GM19452 (cell line): ENCODE measurements at regions not wholly inside any gene's neighbourhood (a gene's known extent, or its start where the extent isn't known, plus 50 kb on each side); places are given as distances from the start of the nearest gene placed in this dataset.
"Not testable (repeated sequence)": the region's sequence is repeated elsewhere in the genome, so short reads cannot be mapped to it uniquely, and the experiment has no call there.

Source experiments
- ATAC-seq: cut with Tn5 transposase; IDR thresholded peaks from one replicate; pipeline ENCODE4 v1.9.1; 2021; ENCODE audit not compliant: unreplicated experiment

DNA sequence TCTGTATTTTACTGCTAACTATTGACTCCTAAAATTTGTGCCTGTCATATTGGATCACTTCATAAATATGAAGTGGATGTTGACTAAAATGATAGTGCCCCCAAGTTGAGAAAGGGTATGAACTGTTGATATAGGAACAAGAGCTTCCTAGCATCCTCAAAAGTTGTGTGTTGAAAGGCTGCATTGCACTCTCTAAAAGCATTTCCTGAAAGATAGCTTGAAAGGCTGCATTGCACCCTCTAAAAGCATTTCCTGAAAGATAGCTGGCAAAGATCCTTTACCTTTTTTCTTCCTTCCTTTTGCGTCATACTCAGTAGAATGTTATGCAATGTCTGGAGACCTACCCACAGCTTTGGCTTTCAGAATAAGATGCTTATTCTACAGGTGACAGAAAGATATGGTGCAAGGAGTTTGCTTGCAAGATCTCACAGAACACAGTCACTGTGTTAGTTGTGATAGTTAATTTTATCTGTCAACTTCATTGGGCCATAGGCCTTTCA, 274.6 kb upstream of the GALNTL6 start:
- ATAC-seq, result no peak

DNA sequence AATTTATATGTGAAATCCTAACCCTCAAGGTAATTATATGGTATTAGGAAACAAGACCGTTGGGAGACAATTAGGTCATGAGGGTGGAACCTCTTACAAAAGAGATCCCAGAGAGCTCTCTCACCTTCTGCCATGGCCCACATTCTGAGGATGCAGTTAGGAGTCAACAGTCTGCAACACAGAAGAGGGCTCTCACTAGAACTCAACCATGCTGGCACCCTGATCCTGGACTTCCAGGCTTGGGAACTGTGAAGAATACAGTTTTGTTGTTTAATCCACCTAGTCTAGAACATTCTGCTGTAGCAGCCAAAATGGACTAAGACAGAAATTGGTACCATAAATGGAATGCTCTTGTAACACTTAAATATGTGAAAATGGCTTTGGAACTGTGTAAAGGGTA, 278.8 kb upstream of the GALNTL6 start:
- ATAC-seq, result no peak

GRCh38 chr4:171532968-171533367, 280.2 kb upstream of the GALNTL6 start:
- no peak for ATAC-seq

DNA sequence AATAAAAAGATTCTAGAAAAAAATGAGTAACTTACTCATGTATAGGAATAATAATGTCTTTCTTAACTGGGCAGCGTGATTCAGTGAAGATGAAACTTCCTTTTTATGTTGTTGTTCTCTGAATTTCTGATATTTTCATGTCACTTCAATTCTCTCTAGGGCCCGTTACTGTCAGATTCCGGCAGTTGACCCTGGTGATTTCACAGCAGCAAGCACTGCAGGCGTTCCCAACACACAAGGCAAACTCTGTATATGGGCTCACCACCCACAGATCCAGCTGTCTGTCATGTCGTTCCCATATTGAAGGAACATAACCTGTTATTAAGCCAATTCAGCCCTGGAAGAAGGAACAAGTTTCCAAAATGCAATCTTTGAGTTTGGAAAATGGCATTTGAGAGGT, 288.3 kb upstream of the GALNTL6 start:
- ATAC-seq, result no peak

DNA sequence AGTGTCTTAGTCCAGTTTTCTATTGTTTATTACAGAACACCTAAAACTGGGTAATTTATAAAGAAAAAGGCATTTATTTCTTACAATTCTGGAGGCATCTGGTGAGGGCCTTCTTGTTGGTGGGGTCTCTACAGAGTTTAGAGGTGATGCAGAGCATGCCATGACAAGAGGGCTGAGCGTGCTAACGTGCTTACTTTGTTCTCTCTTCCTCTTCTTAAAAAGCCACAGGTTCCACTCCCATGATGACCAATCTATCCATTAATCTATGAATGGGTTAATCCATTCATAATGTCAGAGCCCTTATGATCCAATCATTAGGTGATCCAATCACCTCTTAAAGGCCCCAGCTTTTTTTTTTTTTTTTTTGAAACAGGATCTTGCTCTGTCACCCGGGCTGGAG, 291.5 kb upstream of the GALNTL6 start:
- ATAC-seq, result no peak

DNA sequence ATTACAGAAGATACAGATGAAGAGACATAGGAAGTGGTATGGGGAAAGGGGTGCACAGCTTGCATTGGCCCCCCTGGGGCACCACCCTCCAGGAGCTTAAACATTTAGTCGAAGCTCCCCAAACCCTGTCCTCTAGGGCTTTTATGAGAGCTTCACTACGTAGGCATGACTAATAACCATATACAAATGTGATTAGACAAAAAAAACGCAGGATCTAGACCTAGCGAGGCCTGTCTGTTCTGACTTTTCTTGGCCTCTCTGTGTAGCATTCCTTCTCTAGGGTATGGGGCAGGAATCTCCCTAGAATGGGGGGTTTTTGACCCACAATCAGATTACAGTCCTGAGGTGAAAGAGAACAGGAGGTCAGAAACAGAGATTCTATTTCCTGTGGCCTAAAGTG, 293.7 kb upstream of the GALNTL6 start:
- no peak for ATAC-seq

DNA sequence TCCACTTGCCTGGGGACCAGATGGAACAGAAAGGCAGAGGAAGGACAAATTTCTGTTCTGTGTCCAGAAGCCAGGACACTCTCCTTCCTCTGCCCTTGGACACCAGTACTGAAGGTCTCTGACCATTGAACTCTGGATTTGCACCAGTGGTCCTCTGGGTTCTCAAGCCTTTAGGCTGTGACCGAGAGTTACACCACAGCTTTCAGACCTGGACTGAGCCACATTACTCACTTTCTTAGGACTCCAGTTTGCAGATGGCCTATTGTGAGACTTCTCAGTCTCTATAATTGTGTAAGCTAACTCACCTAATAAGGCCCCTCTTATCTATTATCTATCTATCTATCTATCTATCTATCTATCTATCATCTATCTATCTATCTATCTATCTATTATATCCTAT, 295.3 kb upstream of the GALNTL6 start:
- no peak for ATAC-seq

- no peak for ATAC-seq
These were observed 296.5 kb upstream of the GALNTL6 start for GRCh38 chr4:171516694-171517093.

DNA sequence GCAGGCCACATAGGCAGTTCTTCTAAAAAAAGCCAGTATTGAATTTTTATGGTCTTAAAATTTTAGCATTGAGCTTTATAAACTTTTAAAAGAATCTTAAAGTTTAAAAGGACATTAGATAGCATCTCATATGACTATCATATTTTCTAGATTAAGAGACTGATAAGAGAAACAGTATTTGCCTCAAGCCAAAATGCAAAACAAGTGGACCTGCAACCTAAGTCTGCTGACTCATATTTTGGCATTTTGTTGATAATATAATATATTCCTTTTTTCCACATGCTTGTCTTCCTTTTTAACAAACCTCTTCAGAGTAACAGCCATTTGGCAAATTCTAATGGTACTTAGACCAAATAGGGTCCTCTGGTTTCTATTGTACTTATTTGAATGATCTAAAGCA, 328.5 kb upstream of the GALNTL6 start:
- ATAC-seq, result no peak

DNA sequence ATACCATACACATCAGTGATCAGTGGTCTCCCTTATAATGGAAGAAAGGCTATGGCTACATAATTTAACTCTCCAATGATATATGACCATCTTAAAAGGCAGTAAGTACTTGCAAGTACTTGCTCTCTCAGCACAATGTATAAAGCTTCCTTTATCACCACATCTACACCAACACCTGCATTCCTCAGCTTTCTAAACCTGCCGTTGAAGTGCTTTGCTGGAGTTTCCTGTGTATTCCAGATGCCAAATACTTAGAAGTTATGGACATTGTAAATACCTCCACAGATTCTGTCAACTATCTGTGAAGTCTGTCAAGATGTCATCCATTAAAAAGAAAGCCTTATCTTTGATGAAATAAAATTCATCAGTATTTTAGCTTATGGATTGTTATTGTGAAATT, 335.0 kb upstream of the GALNTL6 start:
- ATAC-seq, result no peak

GRCh38 chr4:171475111-171475510, 338.1 kb upstream of the GALNTL6 start:
- not testable (repeated sequence) for ATAC-seq

DNA sequence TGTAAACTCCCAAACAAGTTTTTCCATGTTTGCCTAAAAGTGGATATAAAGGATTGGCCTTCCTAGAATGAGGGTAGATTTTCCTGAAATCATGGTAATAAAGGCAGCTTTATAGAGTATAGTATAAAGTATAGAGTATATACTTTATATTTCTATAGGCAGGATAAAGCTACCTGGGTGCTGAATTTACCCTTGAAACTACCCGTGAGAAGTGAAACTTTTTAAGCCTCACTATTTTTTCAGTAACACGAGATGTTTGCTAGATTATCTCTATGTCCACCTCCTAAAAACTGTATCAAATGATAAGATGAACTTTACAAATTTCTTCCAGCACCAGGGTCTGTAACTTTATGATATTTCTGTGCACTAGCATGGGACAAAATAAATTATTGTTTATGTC, 340.0 kb upstream of the GALNTL6 start:
- ATAC-seq, result no peak

DNA sequence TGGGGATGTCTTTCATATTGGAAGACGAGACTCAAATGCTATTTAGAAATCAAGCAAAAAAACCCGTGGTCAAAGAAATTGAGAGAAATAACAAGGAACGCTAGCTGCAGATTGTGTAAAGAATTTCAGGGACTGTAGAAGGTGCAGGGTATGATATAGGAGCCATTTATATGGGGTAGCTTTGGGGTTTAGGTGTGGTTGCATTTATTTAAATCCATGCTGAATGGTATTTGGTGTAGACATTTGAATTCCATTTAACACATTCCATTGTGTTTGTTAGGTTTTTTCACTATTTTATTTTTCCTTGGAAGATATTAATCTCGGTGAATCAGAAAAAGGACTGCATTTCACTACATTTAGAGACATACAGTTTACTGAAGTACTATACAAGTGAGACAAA, 341.0 kb upstream of the GALNTL6 start:
- ATAC-seq, result no peak

DNA sequence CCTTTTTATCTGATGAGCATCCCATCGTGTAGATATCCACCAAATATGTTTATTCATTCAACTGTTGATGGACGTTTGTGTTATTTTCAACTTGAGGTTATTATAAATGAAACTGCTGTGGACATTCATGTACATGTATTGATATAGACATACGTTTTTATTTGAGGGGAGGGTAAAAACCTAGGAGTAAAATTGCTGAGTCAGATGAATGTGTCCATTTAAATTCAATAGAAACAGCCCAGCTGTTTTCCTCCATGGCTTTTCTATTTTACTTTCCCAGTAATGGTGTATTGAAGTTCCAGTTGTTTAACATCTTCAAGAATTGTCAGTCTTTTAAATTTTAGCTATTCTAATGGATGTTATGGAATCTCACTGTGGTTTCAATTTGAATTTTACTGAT, 348.7 kb upstream of the GALNTL6 start:
- no peak for ATAC-seq

- no peak for ATAC-seq
These were observed 352.0 kb upstream of the GALNTL6 start for GRCh38 chr4:171461191-171461590.

GRCh38 chr4:171448919-171449481, 364.2 kb upstream of the GALNTL6 start:
- no peak for ATAC-seq

DNA sequence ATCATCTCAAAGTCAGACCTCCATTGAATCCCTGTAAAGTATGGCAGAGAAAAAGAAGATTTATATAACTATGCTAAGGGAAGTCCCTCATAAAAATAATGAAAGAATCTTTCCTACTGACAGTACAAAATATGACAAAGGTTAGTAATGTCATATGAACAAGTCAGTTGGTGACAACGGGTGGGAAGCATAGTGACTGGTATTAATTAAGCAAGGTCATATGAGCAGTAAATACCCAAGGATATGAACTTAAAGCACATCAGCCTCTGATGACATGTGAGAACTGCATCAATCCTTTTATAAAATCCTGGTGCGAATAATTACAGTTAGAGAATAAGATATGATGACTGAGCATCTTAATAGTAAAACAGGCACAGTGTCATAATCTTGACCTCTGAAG, 364.8 kb upstream of the GALNTL6 start:
- ATAC-seq, result no peak

DNA sequence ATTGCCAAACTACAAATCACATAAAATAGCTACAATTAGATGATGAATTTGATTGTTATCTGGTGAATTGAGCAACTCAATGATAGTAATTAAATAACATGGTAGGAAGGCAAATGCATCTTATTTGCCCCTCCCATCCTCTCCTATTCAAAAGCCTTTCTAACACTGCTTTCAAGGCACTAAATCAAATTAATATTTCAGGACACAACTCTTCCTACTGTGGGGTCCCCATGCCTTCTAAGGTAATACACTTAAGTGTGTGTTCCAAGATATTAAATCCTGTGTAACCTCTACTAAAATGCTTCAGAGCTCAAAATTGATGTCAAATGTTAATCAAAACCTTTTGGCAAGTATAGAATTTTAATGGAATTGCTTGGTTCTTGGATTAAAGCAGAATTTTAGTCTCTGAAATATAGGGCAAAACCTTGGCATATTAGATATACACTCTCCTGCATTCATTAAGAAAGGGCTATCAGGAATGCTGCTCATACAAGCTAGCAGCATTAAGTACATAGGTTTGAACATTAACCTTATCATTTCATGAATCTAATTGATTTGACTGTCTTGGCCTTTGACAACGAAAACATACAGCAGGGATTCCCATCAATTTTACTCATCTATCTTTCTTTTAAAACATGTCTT, 371.8 kb upstream of the GALNTL6 start:
- ATAC-seq, result no peak

DNA sequence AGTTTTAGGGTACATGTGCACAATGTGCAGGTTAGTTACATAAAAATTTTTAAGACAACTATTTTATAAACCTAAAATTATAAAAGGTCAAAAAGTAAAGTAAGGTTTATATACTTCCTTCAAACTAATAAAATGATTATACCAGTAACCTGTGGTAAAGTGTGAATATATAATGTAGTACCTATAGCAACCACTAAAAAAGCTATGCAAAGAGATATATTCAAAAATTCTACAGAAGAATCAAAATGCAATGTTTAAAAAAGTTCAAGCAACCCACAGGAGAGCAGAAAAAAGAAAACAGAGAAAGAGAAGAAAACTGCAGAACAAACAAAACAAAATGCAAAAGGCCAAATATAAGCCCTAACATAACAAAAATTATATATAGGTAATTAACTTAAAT, 379.5 kb upstream of the GALNTL6 start:
- ATAC-seq, result no peak

DNA sequence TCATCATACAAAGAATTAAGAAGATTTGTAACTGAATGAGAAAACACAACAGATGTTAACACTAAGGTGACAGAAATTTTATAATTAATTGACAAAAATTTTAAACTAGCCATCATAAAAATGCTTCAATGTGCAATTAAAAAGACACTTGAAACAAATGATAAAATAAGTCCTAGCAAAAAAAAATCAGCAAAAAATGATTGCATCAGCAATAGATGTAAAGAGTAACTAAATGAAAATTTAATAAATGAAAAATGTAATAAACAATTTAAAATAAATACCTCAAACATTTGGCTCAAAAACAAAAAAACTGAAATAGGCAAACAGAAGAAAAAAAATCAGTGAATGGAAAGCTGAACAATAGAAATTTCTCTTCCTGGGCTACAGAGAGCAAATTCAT, 380.7 kb upstream of the GALNTL6 start:
- no peak for ATAC-seq

DNA sequence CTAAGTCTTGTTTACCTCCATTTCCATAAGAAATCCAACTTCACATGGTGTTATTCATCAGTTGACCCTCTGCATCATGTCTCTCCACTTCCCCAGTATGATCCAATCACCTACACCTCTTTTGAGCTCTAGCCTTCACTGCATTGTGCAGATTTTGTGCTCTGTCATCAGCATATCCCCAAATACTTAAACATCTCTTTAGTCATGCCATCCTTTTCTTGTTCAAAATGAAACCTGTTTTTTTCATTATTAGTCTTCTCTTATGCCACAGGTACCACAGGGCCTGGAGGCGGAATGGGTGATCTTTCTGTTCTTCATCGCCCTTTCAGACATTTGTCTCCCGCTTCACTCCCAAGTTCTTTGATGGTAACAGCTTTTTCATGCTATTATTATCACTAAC, 382.7 kb upstream of the GALNTL6 start:
- peak; percentile 63 for ATAC-seq

GRCh38 chr4:171397175-171397574, 416.0 kb upstream of the GALNTL6 start:
- no peak for ATAC-seq

DNA sequence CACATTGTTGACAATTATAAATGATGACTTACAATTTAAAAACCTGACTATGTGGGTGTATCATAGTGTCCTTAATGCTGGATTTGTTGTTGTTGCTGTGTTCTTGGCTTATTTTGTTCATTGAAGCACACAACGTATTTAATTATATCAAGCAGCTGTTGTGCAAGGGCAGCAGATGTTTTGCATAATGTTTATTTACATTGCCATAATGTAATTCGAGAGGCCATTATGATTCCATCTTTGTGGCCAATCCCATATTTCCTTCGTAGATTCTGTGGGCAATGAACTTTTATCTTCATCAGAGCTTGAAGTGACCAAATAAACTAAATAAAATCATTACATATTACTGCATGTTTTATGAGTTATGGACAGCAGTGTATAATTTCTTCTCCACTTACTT, 422.6 kb upstream of the GALNTL6 start:
- no peak for ATAC-seq
